22Rv1 (cell line): ENCODE measurements at regions not wholly inside any gene's neighbourhood (a gene's known extent, or its start where the extent isn't known, plus 50 kb on each side); places are given as distances from the start of the nearest gene placed in this dataset.

Experiments used
- CTCF ChIP-seq: fragments of 450-650 bp; IDR thresholded peaks from 2 replicates; pipeline ENCODE4 v1.5.1; 2017; ENCODE audit warnings: mild to moderate bottlenecking
- ZFX ChIP-seq: fragments of 450-650 bp; IDR thresholded peaks from 2 replicates; pipeline ENCODE4 v1.6.1; 2017; ENCODE audit warnings: antibody characterized with exemption, borderline replicate concordance

DNA sequence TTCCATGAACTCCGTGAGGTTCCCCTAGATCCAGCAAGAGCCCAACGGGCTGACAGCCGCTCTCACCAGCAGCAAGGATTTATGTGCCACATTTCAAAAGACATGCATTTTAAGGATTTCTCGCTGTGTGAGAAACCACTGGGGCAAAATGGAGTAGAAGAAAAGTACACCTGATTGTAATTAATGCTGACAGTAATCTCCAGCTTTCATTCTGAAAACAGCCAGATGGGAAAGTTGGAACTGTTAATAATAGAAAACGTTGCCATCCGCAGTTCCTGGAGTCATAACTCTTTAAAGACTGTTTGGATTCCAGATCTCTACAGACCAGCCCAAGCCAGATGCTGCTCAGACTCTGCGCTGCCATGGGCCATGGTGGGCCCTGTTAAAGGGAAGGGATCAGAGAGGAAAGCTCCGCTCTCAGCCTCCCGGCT is 216.9 kb upstream of the GLI3 start:
- TF ChIP-seq CTCF: no peak
- no peak for TF ChIP-seq ZFX
